ENCODE measurements at regions not wholly inside any gene's neighbourhood (a gene's known extent, or its start where the extent isn't known, plus 50 kb on each side); places are given as distances from the start of the nearest gene placed in this dataset.

DNA sequence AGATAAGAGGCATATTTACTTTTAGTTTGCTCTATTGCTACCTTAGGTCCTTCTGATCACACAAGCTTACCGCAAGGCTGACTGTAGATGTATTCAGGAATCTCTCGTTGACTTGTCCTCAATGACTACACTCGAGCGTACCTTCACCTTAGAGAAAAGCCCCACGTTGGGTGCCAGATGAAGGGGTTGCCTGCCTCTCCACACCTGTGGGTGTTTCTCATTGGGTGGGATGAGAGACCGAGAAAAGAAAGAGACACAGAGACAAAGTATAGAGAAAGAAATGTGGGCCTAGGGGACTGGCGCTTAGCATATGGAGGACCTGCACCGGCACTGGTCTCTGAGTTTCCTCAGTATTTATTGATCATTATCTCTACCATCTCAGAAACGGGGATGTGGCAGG lies 51.8 kb downstream of the ASCL4 start:
- Histone ChIP-seq H3K36me3 (ENCODE audit: control insufficient read depth in 3 of 3, insufficient read depth in 2 of 3, low read depth in 1 of 3, low read length in 3 of 3) (no peaks in the 10 kb centered on the region), H3K4me3 (ENCODE audit: low read depth in 1 of 3, low read length in 3 of 3) (no peak overlapping the region), H3K9me3 (ENCODE audit: control insufficient read depth in 2 of 2, insufficient read depth in 1 of 2, low read depth in 1 of 2, low read length in 1 of 2) (peaks cover 0 to 32% of the 10 kb centered on the region in 2 donors), H3K27ac (ENCODE audit: low read depth in 1 of 3, low read length in 2 of 3) (no peak overlapping the region), H3K27me3 (ENCODE audit: control insufficient read depth in 3 of 3, insufficient read depth in 3 of 3, low read length in 3 of 3) (peaks cover 0 to 4% (median 0%) of the 10 kb centered on the region in 3 donors), H3K4me1 (ENCODE audit: control insufficient read depth in 3 of 3, insufficient read depth in 2 of 3, low read depth in 1 of 3, low read length in 2 of 3) (no peaks in the 10 kb centered on the region)
- WGBS, 3 donors, result 77 to 88% (median 87%) methylated on average over 9 of the region's 9 CpGs
- no peak for FAIRE-seq
- DNase-seq, result no peak

DNA sequence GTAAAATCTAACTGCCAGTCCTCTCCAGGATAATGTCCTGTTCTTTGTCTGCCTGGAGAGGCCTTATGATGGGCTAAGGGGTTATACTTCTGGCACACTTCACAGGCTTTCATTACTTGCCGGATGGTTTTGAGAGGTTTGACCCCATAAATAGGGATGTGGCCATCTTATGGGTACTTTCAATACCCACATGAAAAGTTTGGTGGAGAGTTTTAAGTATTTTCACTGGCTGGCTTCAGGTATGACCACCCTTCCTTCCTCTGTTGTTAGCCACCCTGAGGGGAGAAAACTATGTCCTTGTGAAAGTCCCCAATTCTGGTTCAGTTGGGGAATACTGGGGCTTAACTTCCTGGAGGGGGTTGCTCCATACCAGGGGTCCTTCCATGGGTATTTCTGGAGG lies 54.8 kb downstream of the ASCL4 start:
- no peak for FAIRE-seq

GRCh38 chr12:107832441-107832840 lies 57.9 kb downstream of the ASCL4 start:
- DNase-seq, result no peak
- Histone ChIP-seq H3K27me3 (ENCODE audit: control insufficient read depth in 3 of 3, insufficient read depth in 3 of 3, low read length in 3 of 3) (peaks cover 0 to 7% (median 0%) of the 10 kb centered on the region in 3 donors), H3K27ac (ENCODE audit: low read depth in 1 of 3, low read length in 2 of 3) (no peak overlapping the region), H3K4me3 (ENCODE audit: low read depth in 1 of 3, low read length in 3 of 3) (no peak overlapping the region), H3K36me3 (ENCODE audit: control insufficient read depth in 3 of 3, insufficient read depth in 2 of 3, low read depth in 1 of 3, low read length in 3 of 3) (no peaks in the 10 kb centered on the region), H3K9me3 (ENCODE audit: control insufficient read depth in 2 of 2, insufficient read depth in 1 of 2, low read depth in 1 of 2, low read length in 1 of 2) (peaks cover 0 to 7% of the 10 kb centered on the region in 2 donors), H3K4me1 (ENCODE audit: control insufficient read depth in 3 of 3, insufficient read depth in 2 of 3, low read depth in 1 of 3, low read length in 2 of 3) (no peaks in the 10 kb centered on the region)
- WGBS, 3 donors, result 39 to 48% (median 42%) methylated on average over 4 of the region's 4 CpGs
- FAIRE-seq, result no peak

More for the DNA sequence above, 54.8 kb downstream of the ASCL4 start:
- DNase-seq, result no peak
- 39 to 92% (median 86%) methylated on average over 1 of the region's 1 CpG for WGBS, 3 donors
- peaks cover 0 to 28% of the 10 kb centered on the region in 2 donors for H3K9me3 ChIP-seq (ENCODE audit: control insufficient read depth in 2 of 2, insufficient read depth in 1 of 2, low read depth in 1 of 2, low read length in 1 of 2)
- H3K36me3 ChIP-seq (ENCODE audit: control insufficient read depth in 3 of 3, insufficient read depth in 2 of 3, low read depth in 1 of 3, low read length in 3 of 3), result no peaks in the 10 kb centered on the region
- H3K27me3 ChIP-seq (ENCODE audit: control insufficient read depth in 3 of 3, insufficient read depth in 3 of 3, low read length in 3 of 3), result peaks cover 0 to 7% (median 0%) of the 10 kb centered on the region in 3 donors
- H3K4me3 ChIP-seq (ENCODE audit: low read depth in 1 of 3, low read length in 3 of 3), result no peak overlapping the region
- no peak overlapping the region for H3K27ac ChIP-seq (ENCODE audit: low read depth in 1 of 3, low read length in 2 of 3)
- H3K4me1 ChIP-seq (ENCODE audit: control insufficient read depth in 3 of 3, insufficient read depth in 2 of 3, low read depth in 1 of 3, low read length in 2 of 3), result no peaks in the 10 kb centered on the region

DNA sequence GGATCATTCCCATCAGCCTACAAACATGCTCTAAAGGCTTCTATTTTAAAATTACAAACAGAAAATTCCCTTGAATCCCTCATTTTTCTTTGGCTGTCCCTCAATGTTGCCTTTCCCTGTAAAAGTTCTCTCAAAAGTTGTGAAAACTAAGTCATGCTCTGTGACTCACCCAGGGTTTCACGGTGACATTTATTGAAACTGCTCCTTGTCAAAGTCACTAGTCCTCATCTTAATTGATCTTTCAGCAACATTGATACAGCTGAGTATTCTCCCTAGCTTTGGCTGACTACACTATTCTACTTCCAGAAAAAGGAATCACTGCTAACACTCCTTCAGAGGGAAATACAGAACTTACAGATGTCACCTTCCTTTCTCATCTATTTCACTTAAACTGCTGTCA lies 65.7 kb downstream of the ASCL4 start:
- DNase-seq (no peak), FAIRE-seq (no peak)
- Histone ChIP-seq H3K4me3 (ENCODE audit: low read depth in 1 of 3, low read length in 3 of 3) (no peak overlapping the region), H3K36me3 (ENCODE audit: control insufficient read depth in 3 of 3, insufficient read depth in 2 of 3, low read depth in 1 of 3, low read length in 3 of 3) (no peaks in the 10 kb centered on the region), H3K9me3 (ENCODE audit: control insufficient read depth in 2 of 2, insufficient read depth in 1 of 2, low read depth in 1 of 2, low read length in 1 of 2) (no peaks in the 10 kb centered on the region), H3K4me1 (ENCODE audit: control insufficient read depth in 3 of 3, insufficient read depth in 2 of 3, low read depth in 1 of 3, low read length in 2 of 3) (no peaks in the 10 kb centered on the region), H3K27ac (ENCODE audit: low read depth in 1 of 3, low read length in 2 of 3) (no peak overlapping the region), H3K27me3 (ENCODE audit: control insufficient read depth in 3 of 3, insufficient read depth in 3 of 3, low read length in 3 of 3) (peaks cover 5 to 27% (median 14%) of the 10 kb centered on the region in 3 donors)
- 12 to 48% (median 17%) methylated on average over 1 of the region's 1 CpG for WGBS, 3 donors

GRCh38 chr12:107843351-107844311 lies 69.1 kb downstream of the ASCL4 start:
- Histone ChIP-seq H3K36me3 (ENCODE audit: control insufficient read depth in 3 of 3, insufficient read depth in 2 of 3, low read depth in 1 of 3, low read length in 3 of 3) (no peaks in the 10 kb centered on the region), H3K4me3 (ENCODE audit: low read depth in 1 of 3, low read length in 3 of 3) (no peak overlapping the region), H3K9me3 (ENCODE audit: control insufficient read depth in 2 of 2, insufficient read depth in 1 of 2, low read depth in 1 of 2, low read length in 1 of 2) (no peaks in the 10 kb centered on the region), H3K27me3 (ENCODE audit: control insufficient read depth in 3 of 3, insufficient read depth in 3 of 3, low read length in 3 of 3) (peaks cover 10 to 52% (median 16%) of the 10 kb centered on the region in 3 donors), H3K27ac (ENCODE audit: low read depth in 1 of 3, low read length in 2 of 3) (no peak overlapping the region), H3K4me1 (ENCODE audit: control insufficient read depth in 3 of 3, insufficient read depth in 2 of 3, low read depth in 1 of 3, low read length in 2 of 3) (no peaks in the 10 kb centered on the region)
- peak in 1 of 2 donors; percentile 8 for DNase-seq
- 2 to 8% (median 8%) methylated on average over 56 to 59 of the region's 59 CpGs for WGBS, 3 donors
- FAIRE-seq, result no peak

- FAIRE-seq, result no peak
- no peak overlapping the region for H3K27ac ChIP-seq (ENCODE audit: low read depth in 1 of 3, low read length in 2 of 3)
- peaks cover 10 to 52% (median 16%) of the 10 kb centered on the region in 3 donors for H3K27me3 ChIP-seq (ENCODE audit: control insufficient read depth in 3 of 3, insufficient read depth in 3 of 3, low read length in 3 of 3)
- H3K4me3 ChIP-seq (ENCODE audit: low read depth in 1 of 3, low read length in 3 of 3), result no peak overlapping the region
- no peaks in the 10 kb centered on the region for H3K36me3 ChIP-seq (ENCODE audit: control insufficient read depth in 3 of 3, insufficient read depth in 2 of 3, low read depth in 1 of 3, low read length in 3 of 3)
- H3K9me3 ChIP-seq (ENCODE audit: control insufficient read depth in 2 of 2, insufficient read depth in 1 of 2, low read depth in 1 of 2, low read length in 1 of 2), result no peaks in the 10 kb centered on the region
- no peaks in the 10 kb centered on the region for H3K4me1 ChIP-seq (ENCODE audit: control insufficient read depth in 3 of 3, insufficient read depth in 2 of 3, low read depth in 1 of 3, low read length in 2 of 3)
- peak in 1 of 2 donors; percentile 6 for DNase-seq
- WGBS, 3 donors, result 5 to 11% (median 7%) methylated on average over 40 to 54 of the region's 54 CpGs
Measured at GRCh38 chr12:107844312-107844921, 69.9 kb downstream of the ASCL4 start.

DNA sequence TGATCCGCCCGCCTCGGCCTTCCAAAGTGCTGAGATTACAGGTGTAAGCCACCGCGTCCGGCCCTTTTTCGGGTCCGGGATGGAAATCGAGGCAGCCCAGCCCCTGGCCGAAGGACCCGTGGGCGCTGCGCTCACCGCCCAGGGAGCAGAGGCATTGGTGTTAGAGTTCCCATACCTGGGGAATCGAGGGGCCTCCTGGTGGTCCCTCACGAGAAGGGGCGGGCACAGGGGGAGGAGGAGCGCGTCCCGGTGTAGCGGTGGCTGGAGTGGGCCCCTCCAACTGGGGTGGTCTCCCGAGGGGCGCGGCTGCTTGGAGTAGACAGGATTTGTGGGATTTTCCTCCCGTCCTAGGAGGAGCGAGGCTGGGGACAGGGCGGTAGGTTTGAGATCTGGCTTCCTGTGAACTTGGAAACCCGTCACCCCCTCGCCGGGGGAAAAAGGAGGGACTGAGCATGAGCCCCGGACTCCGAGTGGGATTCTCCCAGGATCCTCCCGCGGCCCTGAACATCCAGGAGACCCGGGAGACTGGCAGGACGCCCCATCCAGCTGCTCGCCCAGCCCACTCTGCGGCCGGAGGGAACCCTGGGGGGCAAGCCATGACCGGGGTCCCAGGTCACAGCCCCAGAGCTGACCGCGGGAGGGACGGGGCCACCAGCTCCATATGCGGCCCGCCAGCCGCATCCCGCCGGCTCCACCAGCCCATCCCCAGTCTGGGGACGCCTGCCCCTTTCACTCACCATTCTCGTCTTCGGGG lies 70.9 kb downstream of the ASCL4 start:
- Histone ChIP-seq H3K36me3 (ENCODE audit: control insufficient read depth in 3 of 3, insufficient read depth in 2 of 3, low read depth in 1 of 3, low read length in 3 of 3) (no peaks in the 10 kb centered on the region), H3K27ac (ENCODE audit: low read depth in 1 of 3, low read length in 2 of 3) (no peak overlapping the region), H3K4me1 (ENCODE audit: control insufficient read depth in 3 of 3, insufficient read depth in 2 of 3, low read depth in 1 of 3, low read length in 2 of 3) (no peaks in the 10 kb centered on the region), H3K4me3 (ENCODE audit: low read depth in 1 of 3, low read length in 3 of 3) (no peak overlapping the region), H3K27me3 (ENCODE audit: control insufficient read depth in 3 of 3, insufficient read depth in 3 of 3, low read length in 3 of 3) (peaks cover 10 to 52% (median 16%) of the 10 kb centered on the region in 3 donors), H3K9me3 (ENCODE audit: control insufficient read depth in 2 of 2, insufficient read depth in 1 of 2, low read depth in 1 of 2, low read length in 1 of 2) (no peaks in the 10 kb centered on the region)
- FAIRE-seq (no peak), DNase-seq (no peak)
- WGBS, 3 donors, result 13 to 24% (median 18%) methylated on average over 47 to 51 of the region's 51 CpGs

DNA sequence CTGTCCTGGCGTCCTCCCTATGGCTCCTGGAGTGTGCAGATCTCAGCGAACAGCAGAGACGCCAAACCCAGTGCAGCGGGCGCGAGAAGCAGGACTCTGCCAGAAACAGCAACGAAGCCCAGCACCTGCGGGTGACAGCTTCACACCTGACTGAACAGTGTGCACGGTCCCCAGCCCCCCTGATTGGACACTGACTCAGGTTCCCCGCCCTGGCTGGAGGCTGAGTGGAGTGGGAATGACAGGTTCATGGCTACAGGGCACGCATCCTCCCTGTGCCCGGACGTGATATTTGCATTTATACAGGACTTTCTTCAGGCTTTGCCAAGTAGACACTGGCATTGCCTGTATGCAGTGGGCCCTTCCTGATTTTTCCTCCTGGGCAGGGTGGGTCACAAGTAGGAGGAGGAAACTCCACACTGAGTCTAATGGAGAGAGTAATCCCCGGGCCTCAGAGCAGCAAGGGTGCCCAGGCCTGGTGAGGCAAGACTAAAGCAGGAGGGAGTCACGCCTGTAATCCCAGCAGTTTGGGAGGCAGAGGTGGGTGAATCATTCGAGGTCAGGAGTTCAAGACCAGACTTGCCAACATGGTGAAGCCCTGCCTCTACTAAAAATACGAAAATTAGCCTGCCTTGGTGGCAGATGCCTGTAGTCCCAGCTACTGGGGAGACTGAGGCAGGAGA lies 71.6 kb downstream of the ASCL4 start:
- 41 to 50% (median 49%) methylated on average over 15 to 17 of the region's 17 CpGs for WGBS, 3 donors
- peaks cover 10 to 50% (median 16%) of the 10 kb centered on the region in 3 donors for H3K27me3 ChIP-seq (ENCODE audit: control insufficient read depth in 3 of 3, insufficient read depth in 3 of 3, low read length in 3 of 3)
- H3K36me3 ChIP-seq (ENCODE audit: control insufficient read depth in 3 of 3, insufficient read depth in 2 of 3, low read depth in 1 of 3, low read length in 3 of 3), result no peaks in the 10 kb centered on the region
- H3K27ac ChIP-seq (ENCODE audit: low read depth in 1 of 3, low read length in 2 of 3), result no peak overlapping the region
- DNase-seq, result no peak
- no peak overlapping the region for H3K4me3 ChIP-seq (ENCODE audit: low read depth in 1 of 3, low read length in 3 of 3)
- H3K9me3 ChIP-seq (ENCODE audit: control insufficient read depth in 2 of 2, insufficient read depth in 1 of 2, low read depth in 1 of 2, low read length in 1 of 2), result no peaks in the 10 kb centered on the region
- no peaks in the 10 kb centered on the region for H3K4me1 ChIP-seq (ENCODE audit: control insufficient read depth in 3 of 3, insufficient read depth in 2 of 3, low read depth in 1 of 3, low read length in 2 of 3)
- FAIRE-seq, result no peak

All from small intestine (tissue), 7 donors.